Astrocyte of the spinal cord (primary cell): ENCODE measurements at regions not wholly inside any gene's neighbourhood (a gene's known extent, or its start where the extent isn't known, plus 50 kb on each side); places are given as distances from the start of the nearest gene placed in this dataset.
"Not testable (repeated sequence)": the region's sequence is repeated elsewhere in the genome, so short reads cannot be mapped to it uniquely, and the experiment has no call there.

Experiments used
- DNase-seq: peaks from one replicate; pipeline ENCODE4 v3.0.0; 2011; ENCODE audit warnings: low read depth, low spot score
- H3K4me3 ChIP-seq: 2 replicates; pipeline ENCODE4 v1.5.1; 2011; ENCODE audit warnings: low read depth, mild to moderate bottlenecking, low read length, moderate library complexity
- in situ Hi-C: cut with HindIII; loops from 2 replicates; pipeline ENCODE4 v1.10.0; 2017; ENCODE audit warnings: low sequenced_read_pairs
- TF ChIP-seq, protein P1 (sequence below): IDR thresholded peaks from 2 replicates; pipeline ENCODE4 v1.5.1; 2012; ENCODE audit warnings: low read depth, mild to moderate bottlenecking, low read length, inconsistent platforms

DNA sequence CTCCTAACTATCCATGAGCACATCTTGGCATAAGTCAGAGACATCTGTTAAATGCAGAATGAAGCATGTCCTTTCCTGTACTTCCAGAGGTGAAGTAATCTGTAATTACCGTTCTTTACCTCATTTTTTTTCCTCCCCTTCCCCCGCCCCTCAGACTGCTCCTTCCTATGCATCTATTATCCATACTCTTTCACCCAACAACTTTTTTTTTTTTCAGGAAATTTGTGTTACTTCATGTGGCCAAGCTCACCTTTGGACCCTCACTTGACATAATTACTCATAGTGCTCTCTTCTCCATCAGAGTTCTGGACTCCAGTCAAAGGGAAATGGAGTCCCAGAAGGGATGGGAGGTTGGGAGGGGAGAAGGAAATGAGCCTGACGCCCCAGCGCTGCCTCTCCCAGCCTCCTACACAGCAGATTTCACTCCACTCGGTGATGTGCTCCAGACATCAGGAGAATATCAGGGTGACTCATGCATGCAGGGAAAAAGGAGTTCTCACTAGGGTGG, 568.8 kb downstream of the STIM2 start:
- H3K4me3 ChIP-seq = no peak overlapping the region
- TF ChIP-seq, protein P1, sequence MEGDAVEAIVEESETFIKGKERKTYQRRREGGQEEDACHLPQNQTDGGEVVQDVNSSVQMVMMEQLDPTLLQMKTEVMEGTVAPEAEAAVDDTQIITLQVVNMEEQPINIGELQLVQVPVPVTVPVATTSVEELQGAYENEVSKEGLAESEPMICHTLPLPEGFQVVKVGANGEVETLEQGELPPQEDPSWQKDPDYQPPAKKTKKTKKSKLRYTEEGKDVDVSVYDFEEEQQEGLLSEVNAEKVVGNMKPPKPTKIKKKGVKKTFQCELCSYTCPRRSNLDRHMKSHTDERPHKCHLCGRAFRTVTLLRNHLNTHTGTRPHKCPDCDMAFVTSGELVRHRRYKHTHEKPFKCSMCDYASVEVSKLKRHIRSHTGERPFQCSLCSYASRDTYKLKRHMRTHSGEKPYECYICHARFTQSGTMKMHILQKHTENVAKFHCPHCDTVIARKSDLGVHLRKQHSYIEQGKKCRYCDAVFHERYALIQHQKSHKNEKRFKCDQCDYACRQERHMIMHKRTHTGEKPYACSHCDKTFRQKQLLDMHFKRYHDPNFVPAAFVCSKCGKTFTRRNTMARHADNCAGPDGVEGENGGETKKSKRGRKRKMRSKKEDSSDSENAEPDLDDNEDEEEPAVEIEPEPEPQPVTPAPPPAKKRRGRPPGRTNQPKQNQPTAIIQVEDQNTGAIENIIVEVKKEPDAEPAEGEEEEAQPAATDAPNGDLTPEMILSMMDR = no peak
- no peak for DNase-seq
- in situ Hi-C loops = no loop called here

- TF ChIP-seq, protein P1 = no peak
- DNase-seq = peak; percentile 9
Observed at GRCh38 chr4:27442146-27442545, 581.5 kb downstream of the STIM2 start.

DNA sequence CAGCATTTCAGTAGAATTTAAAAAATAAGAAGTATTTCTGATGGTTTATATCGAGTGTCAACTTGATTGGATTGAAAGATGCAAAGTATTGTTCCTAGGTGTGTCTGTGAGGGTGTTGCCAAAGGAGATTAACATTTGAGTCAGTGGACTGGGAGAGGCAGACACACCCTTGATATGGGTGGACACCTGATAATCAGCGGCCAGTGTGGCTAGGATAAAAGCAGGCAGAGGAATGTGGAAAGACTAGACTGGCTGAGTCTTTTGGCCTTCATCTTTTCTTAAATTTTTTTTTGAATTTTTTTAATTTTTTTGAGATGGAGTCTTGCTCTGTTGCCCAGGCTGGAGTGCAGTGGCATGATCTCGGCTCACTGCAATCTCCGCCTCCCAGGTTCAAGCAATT, 582.0 kb downstream of the STIM2 start:
- H3K4me3 ChIP-seq, DNase-seq, in situ Hi-C loops: not testable (repeated sequence)

More at GRCh38 chr4:27442146-27442545, 581.5 kb downstream of the STIM2 start:
- H3K4me3 ChIP-seq = no peak overlapping the region
- in situ Hi-C loops = no loop called here

GRCh38 chr4:27463816-27464215, 603.2 kb downstream of the STIM2 start:
- in situ Hi-C loops = no loop called here
- DNase-seq = peak; percentile 84
- TF ChIP-seq, protein P1 = no peak
- H3K4me3 ChIP-seq = no peak overlapping the region

DNA sequence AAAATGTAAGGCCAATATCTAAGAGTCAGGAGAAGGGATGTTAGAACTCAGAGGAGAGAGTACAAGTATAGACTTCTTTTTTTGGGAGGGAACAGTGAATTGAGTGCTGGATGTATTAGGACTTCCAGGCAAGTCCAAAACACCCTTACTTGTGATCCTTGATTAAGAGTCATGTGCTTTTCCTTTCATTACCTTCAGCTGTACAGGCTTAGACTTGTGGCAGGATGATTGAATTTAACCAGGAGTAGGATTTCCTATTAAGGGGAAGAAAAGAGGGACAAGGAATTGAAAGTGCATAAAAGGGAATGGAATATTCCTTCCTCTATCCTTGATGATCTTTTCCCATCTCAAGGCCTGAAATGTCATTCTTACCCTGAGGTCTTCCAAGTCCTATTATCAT, 606.7 kb downstream of the STIM2 start:
- H3K4me3 ChIP-seq = no peak overlapping the region
- in situ Hi-C loops = no loop called here
- TF ChIP-seq, protein P1 = no peak
- DNase-seq = no peak

DNA sequence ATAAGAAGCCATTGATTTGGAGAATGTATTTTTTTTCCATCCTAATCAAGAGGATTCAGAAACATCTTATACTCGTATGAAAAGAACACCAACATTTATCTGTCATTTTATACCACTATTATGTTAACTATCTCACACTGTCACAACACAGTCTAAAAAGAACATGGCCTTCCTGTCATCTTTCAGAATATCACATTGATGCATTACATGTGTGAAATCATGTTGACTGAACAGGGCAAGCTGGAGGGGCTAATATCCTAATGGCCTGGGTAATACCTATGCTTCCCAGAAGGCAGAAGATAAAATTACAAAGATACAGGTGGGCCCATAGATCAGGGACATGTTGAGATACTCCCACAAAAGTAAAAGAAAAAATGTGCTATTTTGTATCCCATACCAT, 611.7 kb downstream of the STIM2 start:
- DNase-seq = no peak
- TF ChIP-seq, protein P1 = no peak
- in situ Hi-C loops = no loop called here
- H3K4me3 ChIP-seq = no peak overlapping the region

DNA sequence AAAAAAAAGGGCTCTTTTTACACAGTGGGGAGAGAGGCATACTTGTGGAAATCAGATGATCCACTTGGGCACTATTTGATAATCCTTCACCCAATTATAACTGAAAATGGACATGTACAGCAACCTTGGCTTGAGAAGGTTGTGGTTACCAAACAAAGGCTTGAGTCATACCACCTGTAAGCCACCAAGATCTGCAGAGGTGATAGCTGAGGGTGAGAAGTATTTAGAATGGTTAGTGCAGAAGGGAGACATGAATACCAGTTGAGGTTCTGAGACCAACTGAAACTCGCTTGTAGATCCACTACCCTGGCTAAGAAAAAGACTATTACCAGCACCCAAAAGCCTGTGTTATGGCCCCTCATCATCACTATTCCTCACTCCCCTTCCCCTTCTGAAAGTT, 614.0 kb downstream of the STIM2 start:
- in situ Hi-C loops = no loop called here
- DNase-seq = no peak
- no peak overlapping the region for H3K4me3 ChIP-seq
- TF ChIP-seq, protein P1 = no peak
